Left colon (tissue), 2 donors: ENCODE measurements at regions not wholly inside any gene's neighbourhood (a gene's known extent, or its start where the extent isn't known, plus 50 kb on each side); places are given as distances from the start of the nearest gene placed in this dataset.

ENCODE experiments used
- ATAC-seq: fragments of 200-7000 bp; cut with Tn5 transposase; one replicate; pipeline ENCODE4 v1.9.1; 2020; ENCODE audit warnings: mild to moderate bottlenecking, moderate library complexity
- DNase-seq, 2 donors: peaks; one replicate each; pipeline ENCODE4 v3.0.0-alpha.2; 2020
- intact Hi-C, 2 donors: fragments of 100-400 bp; cut with DNase I in 1 of 2; cut with micrococcal nuclease in 1 of 2; formaldehyde crosslinking; loops; one replicate each; pipeline versions ENCODE4 v1.11.2 to v1.14.0; 2022; cut with DNase I, micrococcal nuclease
- donor health status: DM: no; HTN: no; CAD: no.
- donor health status: DM: yes; HTN: yes; CAD: no.

GRCh38 chr14:83534995-83535394 lies 1994.9 kb upstream of the FLRT2 start:
- no peak for ATAC-seq
- DNase-seq, result no peak
- intact Hi-C loops, result no loop called here

GRCh38 chr14:83535444-83535843 lies 1994.5 kb upstream of the FLRT2 start:
- DNase-seq (no peak), ATAC-seq (no peak)
- intact Hi-C loops, result no loop called here

GRCh38 chr14:83541147-83541546 lies 1988.8 kb upstream of the FLRT2 start:
- no peak for DNase-seq
- ATAC-seq, result no peak
- intact Hi-C loops, result no loop called here

GRCh38 chr14:83548061-83548839 lies 1981.7 kb upstream of the FLRT2 start:
- intact Hi-C loops, result no loop called here
- ATAC-seq (no peak), DNase-seq (no peak)

GRCh38 chr14:83556065-83556464 lies 1973.9 kb upstream of the FLRT2 start:
- ATAC-seq (no peak), DNase-seq (no peak)
- intact Hi-C loops, result no loop called here

- ATAC-seq (no peak), DNase-seq (no peak)
- intact Hi-C loops, result no loop called here
Observed at GRCh38 chr14:83556746-83557453, 1973.0 kb upstream of the FLRT2 start.

GRCh38 chr14:83558946-83559345 lies 1971.0 kb upstream of the FLRT2 start:
- intact Hi-C loops, result no loop called here

GRCh38 chr14:83559721-83560120 lies 1970.2 kb upstream of the FLRT2 start:
- intact Hi-C loops, result no loop called here
- DNase-seq (no peak), ATAC-seq (no peak)

More at GRCh38 chr14:83558946-83559345, 1971.0 kb upstream of the FLRT2 start:
- ATAC-seq (no peak), DNase-seq (no peak)

- intact Hi-C loops, result no loop called here
- DNase-seq, result no peak
- no peak for ATAC-seq
Observed at GRCh38 chr14:83561261-83561660, 1968.7 kb upstream of the FLRT2 start.

GRCh38 chr14:83566567-83566966 lies 1963.4 kb upstream of the FLRT2 start:
- intact Hi-C loops, result no loop called here
- ATAC-seq, result no peak
- DNase-seq, result no peak

- intact Hi-C loops, result no loop called here
- DNase-seq, result no peak
Observed at GRCh38 chr14:83568141-83568540, 1961.8 kb upstream of the FLRT2 start.

GRCh38 chr14:83575301-83575700 lies 1954.6 kb upstream of the FLRT2 start:
- ATAC-seq, result no peak
- no peak for DNase-seq
- intact Hi-C loops, result no loop called here

More at GRCh38 chr14:83568141-83568540, 1961.8 kb upstream of the FLRT2 start:
- ATAC-seq, result no peak

- DNase-seq, result no peak
- intact Hi-C loops, result no loop called here
- ATAC-seq, result no peak
Observed at GRCh38 chr14:83583201-83583600, 1946.7 kb upstream of the FLRT2 start.

- DNase-seq, result no peak
- intact Hi-C loops, result no loop called here
- ATAC-seq, result no peak
Observed at GRCh38 chr14:83594874-83595273, 1935.1 kb upstream of the FLRT2 start.

GRCh38 chr14:83607682-83608081 lies 1922.3 kb upstream of the FLRT2 start:
- intact Hi-C loops, result no loop called here
- no peak for ATAC-seq
- DNase-seq, result no peak

- no peak for ATAC-seq
- intact Hi-C loops, result no loop called here
- no peak for DNase-seq
Observed at GRCh38 chr14:83611491-83611890, 1918.5 kb upstream of the FLRT2 start.

- intact Hi-C loops, result no loop called here
- no peak for ATAC-seq
- DNase-seq, result no peak
Observed at GRCh38 chr14:83611906-83612390, 1918.0 kb upstream of the FLRT2 start.

GRCh38 chr14:83614956-83615355 lies 1915.0 kb upstream of the FLRT2 start:
- no peak for ATAC-seq
- DNase-seq, result no peak
- intact Hi-C loops, result no loop called here

GRCh38 chr14:83624541-83624940 lies 1905.4 kb upstream of the FLRT2 start:
- no peak for DNase-seq
- intact Hi-C loops, result no loop called here
- ATAC-seq, result no peak

- ATAC-seq (no peak), DNase-seq (no peak)
- intact Hi-C loops, result no loop called here
Observed at GRCh38 chr14:83632375-83632774, 1897.6 kb upstream of the FLRT2 start.
